GM19324 (cell line): ENCODE measurements at regions not wholly inside any gene's neighbourhood (a gene's known extent, or its start where the extent isn't known, plus 50 kb on each side); places are given as distances from the start of the nearest gene placed in this dataset.

Source experiments
- ATAC-seq: cut with Tn5 transposase; IDR thresholded peaks from one replicate; pipeline ENCODE4 v1.9.1; 2021; ENCODE audit warnings: mild to moderate bottlenecking, moderate library complexity; ENCODE audit not compliant: unreplicated experiment, low FRiP score

DNA sequence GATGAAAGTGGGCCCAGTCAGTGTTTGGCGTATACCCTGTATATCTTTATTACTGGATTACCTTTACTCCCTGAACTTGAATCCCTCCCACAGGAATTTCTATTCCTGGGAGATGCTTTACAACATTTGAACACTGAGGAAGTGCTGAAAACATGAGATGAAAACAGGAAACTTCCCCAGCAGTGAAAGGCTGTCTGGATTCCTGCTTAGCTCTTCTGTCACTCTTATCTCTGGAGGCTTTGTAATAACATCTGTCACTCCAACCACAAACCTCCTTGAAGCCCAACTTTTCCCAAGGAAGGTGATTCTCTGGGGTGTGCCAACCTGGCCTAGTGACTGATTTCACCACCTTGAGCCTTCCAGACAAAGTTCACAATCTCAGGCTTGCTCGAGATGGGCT, 264.5 kb upstream of the BMP2 start:
- no peak for ATAC-seq

DNA sequence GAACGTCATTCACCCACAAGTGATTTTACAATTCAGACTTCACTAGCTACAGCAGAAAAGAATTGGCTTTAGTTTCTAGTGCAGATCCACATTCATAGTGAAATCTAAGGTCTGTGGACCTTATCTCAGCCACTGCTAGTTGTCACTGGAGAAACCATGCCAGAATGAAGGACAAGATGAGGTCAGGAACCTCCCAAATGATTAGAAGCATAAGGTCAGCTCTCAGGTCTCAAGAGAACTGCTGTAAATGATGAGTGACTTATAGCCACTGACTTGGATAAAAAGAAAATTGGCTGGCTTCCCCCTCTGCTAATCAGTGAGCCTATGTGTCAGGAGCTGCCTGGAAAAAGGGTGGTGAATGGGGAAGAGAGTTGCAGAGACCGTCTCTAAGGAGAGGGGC, 265.3 kb upstream of the BMP2 start:
- ATAC-seq, result no peak

DNA sequence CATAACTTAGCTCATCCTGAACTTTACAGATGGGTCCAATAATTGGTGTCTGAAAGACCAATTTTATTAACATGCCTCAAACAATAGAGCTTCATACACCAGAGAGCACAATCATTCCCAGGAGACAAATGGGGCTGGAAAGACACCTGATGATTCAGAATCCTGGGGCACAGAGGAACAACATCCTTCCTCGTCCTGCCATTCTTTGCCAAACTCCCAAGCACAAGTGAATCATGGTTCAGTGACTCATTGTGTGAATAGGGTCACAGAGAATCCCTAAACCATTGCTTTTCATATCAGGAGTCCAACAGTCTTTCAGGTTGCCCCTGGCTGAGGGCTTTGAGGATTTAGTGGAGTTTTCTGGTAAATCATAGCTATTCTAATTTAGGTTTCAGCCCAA, 266.4 kb upstream of the BMP2 start:
- no peak for ATAC-seq

DNA sequence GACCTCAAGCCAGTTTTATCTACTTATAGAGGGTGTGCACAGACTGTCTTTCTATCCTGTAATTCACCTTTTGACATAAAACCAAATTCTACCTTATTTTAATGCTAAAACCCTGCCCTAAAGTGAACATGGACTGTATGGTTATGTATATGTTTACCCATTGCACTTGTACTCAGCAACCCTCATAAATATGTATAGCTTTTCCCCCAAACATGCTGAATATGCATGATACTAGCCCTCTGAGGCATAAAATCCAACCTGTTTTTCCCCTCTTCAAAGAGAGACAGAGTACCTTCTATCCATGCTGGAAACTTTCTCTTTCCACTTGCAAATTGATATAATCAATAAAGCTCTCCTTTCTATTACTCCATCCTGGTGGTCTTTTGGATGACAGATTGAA, 267.9 kb upstream of the BMP2 start:
- ATAC-seq, result no peak

DNA sequence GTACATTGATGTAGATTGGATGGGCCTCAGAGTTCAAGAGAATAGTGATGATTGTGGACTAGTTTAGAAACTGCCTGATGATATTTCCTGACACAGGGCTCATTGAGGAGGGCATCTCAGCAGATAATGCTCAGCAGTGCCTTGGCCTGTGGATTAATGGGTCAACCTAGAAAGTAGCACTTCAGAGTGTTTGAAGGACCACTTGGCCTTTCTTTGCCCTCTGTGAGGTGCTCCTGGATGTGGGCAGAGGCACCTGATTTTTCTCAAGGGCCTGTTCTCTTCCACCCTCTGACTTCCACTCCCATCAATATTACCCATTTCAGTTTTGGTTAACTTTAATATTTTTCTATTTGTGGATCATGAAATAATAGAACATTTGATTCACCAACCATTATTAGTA, 270.6 kb upstream of the BMP2 start:
- no peak for ATAC-seq

DNA sequence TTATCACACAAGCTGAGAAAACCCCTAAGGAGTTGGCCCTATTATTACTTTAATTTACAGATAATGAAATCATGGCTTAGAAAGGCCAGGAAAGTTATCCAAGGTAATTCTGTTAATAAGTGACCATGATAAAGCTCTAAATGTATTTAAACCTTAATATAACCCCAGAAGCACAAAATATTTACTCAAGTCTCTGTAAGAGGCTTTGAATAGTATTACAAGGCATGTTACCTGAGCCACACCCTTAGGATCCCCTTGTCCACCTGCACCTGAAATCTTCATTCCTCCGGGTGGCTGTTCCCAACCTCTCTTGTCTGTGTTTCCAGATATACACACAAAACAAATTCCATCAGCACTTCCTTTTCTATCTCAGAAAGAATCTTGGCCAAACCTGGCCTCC, 271.6 kb upstream of the BMP2 start:
- no peak for ATAC-seq

DNA sequence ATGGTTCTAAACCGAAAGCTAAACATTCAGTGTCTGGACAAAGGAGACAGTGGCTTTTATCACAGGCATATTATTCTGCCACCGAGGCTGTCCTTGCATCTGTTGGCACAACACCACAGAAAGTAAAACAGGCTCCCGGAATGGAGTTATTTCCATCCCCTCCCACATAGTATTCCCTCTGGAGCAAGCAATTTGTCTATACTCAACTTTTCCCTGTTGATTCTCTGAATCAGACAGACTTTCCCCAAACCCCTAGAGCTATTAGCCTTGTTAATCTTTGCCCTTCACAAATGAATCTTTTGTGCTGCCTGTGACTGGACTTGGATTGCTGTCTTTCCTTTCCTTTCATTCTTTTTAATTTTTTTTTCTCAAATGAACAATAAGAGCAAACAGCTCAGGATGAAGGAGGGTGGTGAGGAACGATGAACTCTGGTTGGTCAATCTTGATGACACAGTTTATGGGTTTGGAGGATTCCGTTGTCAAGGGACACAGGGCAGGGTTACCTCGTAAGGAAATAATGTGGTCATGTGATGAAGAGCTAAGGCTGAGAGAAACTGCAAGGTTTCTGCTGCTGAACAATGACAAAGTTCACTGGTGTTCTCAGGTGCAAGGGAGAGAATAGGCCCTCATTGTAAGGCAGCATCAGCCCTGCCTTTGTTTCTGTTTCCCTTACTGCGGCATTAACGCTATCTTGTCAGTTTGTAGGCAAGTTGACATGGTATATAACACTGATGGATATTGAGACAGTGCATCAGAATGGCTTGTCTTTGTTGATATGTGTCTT, 275.0 kb upstream of the BMP2 start:
- ATAC-seq, result no peak

DNA sequence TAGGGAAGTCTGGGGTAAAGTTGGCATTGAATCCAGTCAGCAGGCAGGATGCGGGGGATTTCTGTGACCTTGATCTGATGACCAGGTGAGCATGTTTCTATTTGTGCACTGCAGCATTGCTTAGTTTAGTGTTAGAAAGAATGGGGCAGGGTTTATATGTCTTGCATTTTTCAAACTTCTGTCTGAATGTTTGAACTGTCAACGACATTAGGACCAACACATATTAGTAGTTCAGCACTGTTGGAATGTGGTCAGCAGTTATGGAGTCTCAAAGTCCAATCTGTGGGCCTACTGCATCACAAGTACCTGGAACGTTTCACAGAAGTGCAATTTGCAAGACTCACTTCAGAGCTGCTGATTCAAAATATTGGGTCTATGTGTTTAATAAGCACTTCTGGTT, 276.6 kb upstream of the BMP2 start:
- ATAC-seq, result no peak

DNA sequence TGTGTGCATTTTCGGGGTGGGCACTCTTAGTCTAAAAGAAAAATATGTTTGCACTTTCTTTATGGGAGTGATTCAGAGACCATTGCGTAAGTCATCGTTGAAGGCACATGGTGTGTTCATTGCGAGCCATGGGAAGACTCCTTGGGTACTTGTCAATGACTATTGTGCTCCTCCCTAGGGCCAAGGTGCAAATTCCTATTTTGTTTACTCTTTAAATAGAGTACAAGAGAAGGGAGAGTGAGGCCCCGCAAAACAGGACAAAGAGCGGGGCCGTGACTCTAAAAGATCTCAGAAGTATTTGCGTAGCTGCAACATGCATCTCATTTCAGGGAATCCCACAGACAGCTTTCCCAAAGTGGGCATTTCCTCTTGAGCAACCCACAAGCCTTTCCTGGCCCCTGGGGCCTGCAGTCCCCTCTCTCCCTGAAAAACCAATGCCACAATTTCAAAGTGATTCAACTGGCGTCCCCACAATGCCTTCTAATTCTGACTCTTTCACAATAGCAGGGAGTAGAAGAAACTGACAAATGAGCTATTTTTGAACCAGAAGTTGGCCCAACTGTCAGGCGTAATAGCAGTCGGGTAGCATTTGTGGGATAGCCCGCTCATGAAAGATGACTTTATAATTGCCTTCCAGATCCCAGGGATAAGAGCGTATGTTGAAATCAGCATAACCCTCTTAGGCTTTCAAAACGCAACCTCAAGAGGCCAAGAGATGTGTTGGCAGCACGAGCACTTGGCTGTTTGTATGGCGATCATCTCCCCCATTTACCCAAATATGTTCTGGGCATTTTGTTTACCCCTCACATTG, 277.9 kb upstream of the BMP2 start:
- ATAC-seq, result no peak

DNA sequence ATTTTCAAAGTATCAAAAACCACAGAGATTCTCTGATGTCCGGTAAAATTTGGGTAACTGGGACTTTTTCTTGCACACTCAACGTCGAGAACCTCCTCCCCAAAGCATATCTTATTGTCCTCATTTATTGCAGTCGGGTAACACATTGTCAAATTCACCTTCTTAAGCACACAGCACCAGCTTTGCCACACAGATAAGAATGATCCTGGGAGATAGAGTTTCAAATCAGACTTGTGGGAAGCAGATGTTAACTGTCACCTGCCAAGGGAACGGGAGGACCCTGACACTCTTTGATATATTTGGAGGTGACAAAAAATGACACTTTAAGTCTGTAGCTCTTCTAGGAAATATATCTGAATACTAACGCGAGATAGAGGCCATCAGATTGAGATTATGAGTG, 282.1 kb upstream of the BMP2 start:
- no peak for ATAC-seq

DNA sequence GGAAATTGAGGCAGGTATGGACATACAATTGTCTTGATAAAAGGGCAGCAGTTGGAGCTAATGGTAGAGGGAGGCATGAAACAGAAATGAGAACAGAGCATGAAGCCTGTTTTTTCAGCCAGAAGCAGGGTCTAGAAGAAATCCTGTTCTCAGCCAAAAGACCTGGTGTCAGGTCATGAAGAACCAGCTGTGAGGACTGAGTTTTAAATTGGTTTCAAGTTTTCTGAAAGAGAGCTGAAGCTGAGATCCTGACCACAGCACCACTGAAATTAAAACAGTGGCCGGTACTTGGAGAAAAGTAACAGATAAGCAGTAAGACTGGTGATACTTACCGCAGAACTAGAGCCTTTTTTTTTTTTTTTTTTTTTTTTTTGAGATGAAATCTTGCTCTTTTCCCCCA, 283.8 kb upstream of the BMP2 start:
- ATAC-seq, result no peak

DNA sequence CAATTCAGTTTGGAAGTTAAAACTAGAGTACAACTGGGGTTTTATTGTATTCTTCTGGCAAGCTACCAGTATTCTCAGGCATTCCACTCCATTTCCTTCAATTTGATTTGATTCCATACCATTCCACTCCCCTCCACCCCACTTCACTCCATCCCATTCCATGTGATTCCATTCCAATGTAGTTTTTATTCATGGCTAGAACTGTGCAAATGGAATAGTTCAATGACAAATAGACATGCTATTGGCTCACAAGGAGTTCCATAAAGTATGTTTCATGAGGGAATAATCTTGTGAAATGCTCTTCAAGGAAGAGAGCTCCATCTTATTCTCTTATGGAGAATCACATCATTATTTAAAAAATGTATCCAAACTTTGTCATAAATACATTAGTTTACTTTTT, 285.0 kb upstream of the BMP2 start:
- ATAC-seq, result no peak

DNA sequence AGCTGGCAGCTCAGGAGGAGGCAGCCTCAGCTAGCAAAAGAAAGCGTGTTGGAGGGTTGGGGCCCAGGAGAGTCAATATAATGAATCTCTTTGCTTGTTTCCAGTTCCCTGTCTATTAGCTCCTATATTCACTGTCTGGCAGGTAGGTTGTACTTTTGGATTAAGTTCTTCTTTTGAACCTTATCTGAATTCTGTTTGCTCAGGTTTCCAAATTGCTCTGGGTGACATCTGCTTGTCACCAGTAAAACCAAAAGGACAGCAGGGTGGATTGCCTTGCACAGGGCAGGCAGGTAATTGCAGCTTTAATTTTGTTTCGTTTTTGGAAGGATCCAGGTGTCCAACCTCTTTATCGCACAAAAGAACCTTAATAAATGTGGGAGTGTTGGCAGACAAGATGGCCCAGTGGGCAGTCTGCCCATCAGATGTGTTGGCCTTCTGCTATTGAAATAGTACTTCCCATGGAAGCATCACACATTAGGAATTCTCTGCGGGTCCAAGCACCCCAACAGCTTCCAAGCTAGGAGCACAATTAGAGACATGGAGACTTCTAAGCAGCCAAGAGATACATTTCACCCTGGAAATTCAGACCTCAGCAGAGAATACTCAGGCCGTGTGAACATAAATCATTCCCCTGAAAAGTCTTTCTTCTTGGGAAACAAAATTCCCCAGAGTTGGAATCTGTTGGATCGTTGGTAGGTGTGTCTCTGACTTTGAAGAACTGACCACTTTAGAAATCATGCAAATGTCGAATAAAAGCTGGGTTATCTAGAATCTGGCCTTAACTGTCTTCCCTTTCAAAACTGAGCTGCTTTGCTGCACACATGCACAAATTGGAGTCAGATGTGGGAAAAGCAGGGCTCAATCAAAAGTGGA, 286.9 kb upstream of the BMP2 start:
- ATAC-seq, result no peak

DNA sequence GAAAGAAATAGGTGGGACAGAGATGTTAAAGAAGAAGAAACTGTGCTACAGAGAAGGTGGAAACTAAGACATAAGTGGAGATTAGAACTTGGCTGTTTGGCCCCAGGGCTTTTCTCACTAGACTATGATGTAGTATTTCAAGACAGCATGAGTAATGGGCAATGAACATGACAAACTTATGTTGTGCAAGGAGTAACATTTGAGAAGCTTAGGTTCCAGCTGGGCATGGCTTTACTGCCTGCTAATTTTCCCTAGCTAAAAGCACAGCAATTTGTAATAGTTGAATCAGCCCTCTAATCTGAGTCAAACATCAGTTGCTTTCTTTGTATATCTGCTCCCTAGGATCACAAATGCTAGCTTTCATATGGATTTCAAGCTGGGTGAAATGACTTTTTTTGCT, 294.3 kb upstream of the BMP2 start:
- no peak for ATAC-seq

DNA sequence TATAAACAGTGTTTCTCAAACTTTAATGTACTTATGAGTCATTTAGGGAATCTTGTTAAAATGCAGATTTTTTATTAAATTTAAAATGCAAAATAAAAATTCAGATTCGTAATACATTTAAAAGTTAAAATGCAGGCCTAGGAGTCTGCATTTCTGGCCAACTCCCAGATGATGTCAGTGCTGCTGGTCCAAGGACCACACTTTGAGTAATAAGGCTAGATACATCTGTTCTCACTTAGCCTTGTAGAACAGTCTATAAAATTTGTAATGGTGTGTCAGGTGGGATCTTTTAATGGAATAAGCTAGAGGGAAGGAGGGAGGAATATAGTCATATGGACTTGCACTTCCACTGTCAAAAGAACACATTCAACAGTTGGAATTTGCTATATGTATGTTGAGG, 295.6 kb upstream of the BMP2 start:
- ATAC-seq, result no peak

DNA sequence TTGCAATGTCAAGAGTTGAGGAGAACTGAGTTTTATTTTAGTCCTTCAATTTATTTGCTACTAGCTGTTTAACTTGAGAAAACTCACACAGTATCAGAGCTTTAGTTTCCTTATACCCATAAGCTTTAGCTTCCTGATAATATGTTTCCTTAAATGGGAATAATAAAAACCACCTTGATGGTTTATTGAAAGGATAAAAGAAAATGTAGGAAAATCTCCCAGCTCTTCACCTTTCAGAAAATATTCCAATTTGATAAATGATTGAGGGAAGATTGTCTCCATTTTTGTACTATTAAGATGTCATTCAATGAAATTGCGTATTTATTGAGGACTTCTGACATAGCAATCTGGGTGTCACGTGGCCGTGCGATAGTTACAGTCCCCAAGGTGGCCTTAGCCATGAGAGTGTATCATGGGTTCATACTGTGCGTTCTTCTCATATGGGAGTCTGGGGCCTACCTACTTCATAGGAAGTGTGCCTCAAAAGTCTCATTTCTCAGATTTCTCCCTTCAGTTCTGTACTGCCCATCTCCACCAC, 296.3 kb upstream of the BMP2 start:
- ATAC-seq, result no peak

DNA sequence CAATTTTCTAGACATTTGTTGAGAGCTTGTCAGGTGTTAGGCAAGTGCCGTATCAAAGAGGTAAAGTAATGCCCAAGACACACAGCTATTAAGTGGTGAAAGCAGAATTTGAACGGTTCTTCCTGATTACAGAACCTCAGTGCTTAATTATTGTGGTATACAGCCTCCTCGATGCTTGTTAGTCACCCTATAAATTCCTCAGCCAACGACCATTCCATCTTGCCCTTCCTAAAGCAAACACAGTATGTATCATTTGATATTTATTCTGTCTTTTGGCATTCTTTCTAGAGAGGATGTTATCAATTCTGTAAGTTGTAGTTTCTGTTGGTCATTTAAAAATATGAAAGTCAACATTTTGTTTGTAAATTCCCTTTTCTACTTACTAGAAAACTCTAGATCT, 297.8 kb upstream of the BMP2 start:
- ATAC-seq, result no peak

DNA sequence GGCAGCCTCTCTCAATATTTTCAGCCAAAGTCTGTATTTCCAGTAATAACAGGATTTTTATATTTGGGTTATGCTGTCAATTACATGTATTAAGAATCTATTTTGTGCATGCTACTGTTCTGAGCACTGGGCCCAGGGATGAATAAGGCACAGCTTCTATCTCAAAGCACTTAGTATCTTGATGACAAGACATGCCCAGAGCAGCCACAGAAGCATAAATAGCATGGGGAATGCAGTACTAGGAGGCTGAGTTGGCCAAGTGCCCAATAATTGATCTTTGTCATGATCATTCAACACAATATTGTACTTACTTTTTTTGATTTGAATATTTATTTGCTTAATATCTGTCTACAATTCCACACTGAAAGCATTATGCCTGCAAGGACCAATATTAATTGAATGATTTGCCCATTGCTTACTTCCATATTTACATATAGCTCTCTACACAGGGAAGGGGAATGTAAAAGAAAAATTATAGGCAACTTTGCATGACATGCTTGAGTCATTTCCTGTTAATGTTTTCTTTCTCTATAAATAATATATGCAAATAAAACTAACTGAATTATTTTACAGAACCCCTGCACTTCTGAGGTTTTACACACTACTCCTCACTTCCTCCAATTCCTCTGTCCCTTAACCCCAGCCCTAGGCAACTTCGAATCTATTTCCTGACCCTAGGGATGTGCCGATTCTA, 298.9 kb upstream of the BMP2 start:
- ATAC-seq, result no peak

DNA sequence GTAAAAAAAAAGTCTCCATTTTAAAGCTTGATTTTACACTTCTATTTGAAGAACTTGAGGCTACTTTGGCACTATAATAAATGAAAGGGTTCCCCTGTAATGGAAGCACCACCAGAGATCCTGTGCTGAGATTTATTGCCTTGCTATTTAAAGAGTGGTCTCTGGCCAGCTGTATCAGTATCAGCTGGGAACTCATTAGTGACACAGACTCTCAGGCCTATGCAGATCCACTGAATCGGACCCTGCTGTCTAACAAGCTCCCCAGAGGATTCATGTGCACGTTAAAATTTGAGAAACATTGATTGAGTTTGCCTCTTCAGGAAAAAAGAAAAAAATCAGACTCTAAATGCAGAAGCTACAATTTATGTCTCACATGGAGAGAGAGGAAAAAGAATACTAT, 299.9 kb upstream of the BMP2 start:
- no peak for ATAC-seq

DNA sequence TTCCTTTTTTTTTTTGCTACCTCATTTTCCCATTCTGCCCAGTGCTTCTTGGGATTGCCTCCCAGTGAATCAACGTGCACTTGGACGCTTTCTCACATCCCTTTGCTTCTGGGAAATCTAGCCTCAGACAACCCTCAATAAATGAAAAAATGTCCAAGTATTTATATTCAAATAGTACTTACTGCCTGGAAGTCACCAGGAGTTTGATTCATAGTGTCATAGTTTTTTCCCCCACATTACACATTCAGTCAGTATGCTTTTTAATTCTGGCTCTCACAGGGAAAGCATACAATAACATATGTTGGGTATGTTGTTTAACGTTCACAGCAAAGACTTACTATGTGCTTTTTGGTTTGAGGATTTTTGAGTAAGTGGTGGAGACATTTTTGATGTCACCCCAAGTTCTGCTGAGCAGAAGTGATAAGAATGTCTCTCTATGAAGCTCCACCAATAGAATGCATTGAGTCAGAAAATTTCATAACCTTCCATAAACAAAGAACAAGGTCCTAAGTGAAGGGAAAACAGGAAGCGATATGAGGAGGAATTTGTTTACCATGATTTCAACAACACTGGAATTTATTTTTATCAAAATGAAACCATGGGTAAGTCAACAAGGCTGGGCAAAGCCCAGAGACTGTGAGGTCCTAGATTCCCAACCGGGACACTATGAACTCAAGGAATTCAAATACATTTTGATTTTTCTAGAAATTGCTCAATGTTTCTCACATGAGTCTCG, 301.2 kb upstream of the BMP2 start:
- ATAC-seq, result no peak
